Pons (tissue), 1 donor: ENCODE measurements at regions not wholly inside any gene's neighbourhood (a gene's known extent, or its start where the extent isn't known, plus 50 kb on each side); places are given as distances from the start of the nearest gene placed in this dataset.
"Not testable (repeated sequence)": the region's sequence is repeated elsewhere in the genome, so short reads cannot be mapped to it uniquely, and the experiment has no call there.

Experiments
- DNase-seq: peaks from one replicate; pipeline ENCODE4 v3.0.0-alpha.2; 2016; ENCODE audit warnings: low spot score

DNA sequence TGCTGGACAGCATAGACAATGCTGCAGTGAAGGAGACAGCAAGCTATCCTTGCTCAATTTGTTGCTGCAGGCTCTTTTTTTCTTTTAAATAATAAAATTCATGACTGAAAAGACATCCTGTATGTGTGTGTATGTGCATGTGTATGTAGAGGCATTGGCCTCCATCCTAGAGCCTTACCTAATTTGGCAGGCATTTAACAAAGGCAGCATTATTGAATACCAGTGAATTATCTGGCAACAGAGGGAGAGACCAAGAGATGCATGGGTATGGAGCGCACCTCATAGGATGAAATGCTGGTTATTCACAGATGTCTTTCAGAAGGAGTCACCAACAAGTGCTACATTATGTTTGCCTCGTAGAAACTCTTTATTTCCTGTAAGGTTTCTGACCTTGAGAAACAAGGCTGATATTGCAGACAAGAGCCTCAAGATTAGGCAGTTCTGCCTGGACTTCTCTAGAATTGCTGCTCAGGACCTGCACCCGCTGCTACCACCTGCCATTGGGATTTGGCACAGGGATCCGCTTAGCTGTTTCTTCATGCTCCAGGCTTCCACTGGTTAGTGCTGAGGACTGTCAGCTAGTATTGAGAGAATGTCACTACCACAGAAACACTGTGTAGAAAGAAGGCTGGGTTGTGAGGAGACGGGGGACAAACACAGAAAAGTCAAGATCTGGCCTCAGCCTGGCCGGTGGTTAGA, 247.7 kb upstream of the RFX3 start:
- DNase-seq, result no peak

- DNase-seq, result no peak
Measured at GRCh38 chr9:3769646-3770045, 243.8 kb upstream of the RFX3 start.

- no peak for DNase-seq
Measured at GRCh38 chr9:3768712-3769457, 243.1 kb upstream of the RFX3 start.

GRCh38 chr9:3768286-3768685, 242.5 kb upstream of the RFX3 start:
- no peak for DNase-seq

DNA sequence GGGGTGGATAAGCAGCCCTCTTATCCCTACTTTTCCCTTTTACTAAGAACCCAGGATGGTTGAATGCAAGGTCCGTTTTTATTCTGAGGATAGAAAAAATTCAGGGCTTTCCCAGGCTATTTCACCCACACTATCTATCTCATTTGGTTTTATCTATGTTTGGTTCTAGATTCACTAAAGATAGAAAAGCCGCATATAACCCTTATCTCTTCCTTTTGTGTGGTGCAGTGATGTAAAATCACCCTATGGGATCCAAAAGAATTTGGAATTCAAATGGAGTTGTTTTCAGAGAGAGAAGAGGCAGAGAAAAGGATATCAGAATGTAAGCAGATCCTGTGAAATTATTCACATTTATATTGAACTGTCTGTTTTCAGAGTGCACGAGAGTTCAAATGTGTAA, 236.3 kb upstream of the RFX3 start:
- DNase-seq, result no peak

DNA sequence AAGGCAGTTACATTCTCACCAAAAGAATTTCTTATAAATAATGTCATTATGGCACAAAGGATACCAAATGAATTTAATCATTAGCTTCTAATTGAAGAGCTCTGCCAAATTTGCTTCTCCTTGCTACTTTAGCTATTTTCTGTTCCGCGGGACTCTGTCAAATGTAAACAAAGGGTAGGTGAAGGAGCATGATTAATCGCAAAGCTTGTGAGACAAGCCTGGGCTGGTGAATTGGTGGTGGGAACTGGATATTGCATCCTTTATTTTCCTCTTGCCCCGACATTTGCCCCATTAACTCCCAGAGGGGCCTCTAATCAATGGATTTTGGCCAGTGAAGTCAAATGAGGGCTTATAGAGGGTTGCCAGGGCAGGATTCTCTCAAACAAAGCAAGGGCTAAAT, 234.2 kb upstream of the RFX3 start:
- DNase-seq, result no peak

DNA sequence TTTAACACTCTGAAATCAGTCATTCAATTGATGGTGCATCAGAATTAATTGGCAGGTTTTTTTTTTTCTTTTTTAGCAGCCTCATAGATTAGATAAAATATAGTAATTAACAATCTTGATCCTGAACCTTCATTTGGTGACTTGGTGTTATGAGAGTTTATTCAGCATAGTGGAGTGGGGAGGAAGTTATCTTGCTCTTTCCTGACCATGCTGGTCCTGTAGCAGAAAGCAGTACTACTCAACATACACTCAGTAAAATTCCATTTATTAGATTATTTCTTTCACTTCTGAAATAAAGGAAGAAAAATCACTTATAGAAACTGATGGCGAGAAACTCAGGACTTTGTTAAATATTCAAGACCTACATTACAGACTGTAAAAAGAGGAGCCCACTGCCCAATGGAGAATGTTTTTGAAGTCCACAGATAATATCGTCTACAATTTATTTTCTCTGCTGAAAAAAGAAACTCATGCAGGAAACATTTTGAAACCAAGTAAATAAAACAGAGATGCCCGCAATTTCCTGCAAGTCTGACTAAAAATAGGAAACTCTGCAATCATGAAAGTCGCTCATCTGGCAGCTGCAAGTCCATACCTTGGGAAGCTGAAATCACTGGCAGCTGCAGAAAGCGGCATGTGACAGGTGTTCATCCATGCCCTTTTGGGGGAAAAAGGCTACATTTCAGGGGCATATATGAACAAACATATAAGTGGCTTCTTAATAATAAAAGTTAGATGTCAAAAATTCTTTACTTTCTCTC, 233.2 kb upstream of the RFX3 start:
- DNase-seq, result no peak

- DNase-seq, result no peak
Measured at GRCh38 chr9:3756071-3756470, 230.3 kb upstream of the RFX3 start.

DNA sequence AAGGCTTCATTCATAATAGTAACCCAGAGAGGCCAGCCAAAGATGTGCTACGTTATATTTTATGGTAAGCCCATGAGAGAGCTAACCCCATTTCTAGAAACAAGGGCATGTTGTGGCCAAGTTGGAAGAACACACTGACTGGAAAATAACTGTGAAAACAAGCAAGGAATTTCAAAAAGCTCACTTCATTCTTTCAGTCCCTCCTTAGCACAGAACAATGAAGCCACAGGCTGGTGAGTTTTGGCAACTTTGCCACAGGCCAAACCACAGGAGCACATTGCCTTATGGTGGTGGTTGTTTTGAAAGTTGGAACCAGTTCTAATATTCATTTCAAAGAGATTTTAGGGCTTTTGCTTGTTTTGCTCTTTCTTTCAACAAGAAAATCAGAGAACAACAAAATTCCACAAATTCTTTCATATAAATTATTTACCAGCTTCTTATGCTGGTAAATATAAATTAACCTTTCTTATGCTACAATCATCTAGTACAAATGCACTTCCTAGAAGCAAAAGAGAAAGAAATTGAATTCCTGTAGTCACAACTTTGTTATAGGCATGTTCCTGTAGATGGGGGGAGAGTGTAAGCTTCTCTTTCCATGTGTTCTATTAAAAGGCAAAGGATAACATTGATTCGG, 225.4 kb upstream of the RFX3 start:
- peak; percentile 28 for DNase-seq

DNA sequence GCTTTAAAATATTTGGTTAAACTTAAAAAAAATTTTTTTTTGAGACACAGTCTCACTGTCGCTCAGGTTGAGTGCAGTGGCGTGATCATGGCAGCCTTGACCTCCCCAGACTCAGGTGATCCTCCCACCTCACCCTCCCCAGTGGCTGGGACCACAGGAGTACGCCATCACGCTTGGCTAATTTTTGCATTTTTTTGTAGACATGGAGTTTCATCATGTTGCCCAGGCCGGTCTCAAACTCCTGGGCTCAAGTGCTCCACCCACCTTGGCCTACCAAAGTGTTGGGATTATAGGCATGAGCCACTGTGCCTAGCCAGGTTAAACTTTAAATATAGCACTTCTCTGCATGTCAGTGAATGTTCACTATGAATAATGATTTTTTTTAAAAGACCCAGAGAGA, 224.5 kb upstream of the RFX3 start:
- no peak for DNase-seq

GRCh38 chr9:3746296-3747275, 220.8 kb upstream of the RFX3 start:
- DNase-seq, result no peak

DNA sequence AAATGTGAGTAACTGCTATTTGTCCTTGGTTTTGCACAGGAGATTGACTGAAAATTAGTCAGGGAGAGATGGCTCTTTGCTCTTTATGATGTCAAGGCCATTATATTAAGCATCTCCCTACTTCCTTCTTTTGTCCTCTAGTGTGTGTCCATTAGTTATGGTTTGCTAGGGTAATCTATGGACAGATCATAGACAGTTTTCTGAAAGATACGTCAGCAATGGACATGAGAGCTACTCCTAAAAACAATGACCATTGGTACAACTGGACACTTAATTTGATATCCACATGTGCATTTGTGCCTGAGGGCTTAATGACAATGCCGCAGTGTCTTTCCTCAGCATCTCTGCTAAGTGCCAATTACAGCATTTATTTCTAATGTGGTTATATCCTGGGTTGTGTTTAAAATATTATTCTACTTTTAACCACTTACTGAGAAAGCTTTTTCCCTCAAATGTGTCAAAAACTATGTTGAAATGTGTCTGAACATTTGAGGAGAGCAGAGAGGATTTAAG, 218.2 kb upstream of the RFX3 start:
- no peak for DNase-seq

DNA sequence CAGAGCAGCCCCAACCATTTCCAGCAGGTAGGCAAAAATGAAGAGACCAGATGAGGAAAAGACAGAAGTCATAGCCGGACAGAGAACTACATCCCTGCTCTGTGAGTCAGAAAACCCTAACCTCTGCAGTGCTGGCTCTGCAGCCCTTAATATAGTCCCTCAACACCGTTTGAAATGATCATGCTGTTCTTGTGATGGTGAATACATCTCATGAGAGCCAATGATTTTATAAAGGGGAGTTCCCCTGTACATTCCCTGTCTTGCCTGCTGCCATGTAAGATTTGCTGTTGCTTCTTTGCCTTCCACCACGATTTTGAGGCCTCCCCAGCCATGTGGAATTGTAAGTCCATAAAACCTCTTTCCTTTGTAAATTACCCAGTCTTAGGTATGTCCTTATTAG, 216.8 kb upstream of the RFX3 start:
- no peak for DNase-seq

GRCh38 chr9:3741729-3742128, 215.9 kb upstream of the RFX3 start:
- DNase-seq, result no peak

- DNase-seq, result no peak
Measured at GRCh38 chr9:3740690-3741419, 215.1 kb upstream of the RFX3 start.

GRCh38 chr9:3736161-3736560, 210.4 kb upstream of the RFX3 start:
- no peak for DNase-seq

GRCh38 chr9:3735251-3735650, 209.4 kb upstream of the RFX3 start:
- no peak for DNase-seq

GRCh38 chr9:3733527-3734262, 207.9 kb upstream of the RFX3 start:
- not testable (repeated sequence) for DNase-seq

DNA sequence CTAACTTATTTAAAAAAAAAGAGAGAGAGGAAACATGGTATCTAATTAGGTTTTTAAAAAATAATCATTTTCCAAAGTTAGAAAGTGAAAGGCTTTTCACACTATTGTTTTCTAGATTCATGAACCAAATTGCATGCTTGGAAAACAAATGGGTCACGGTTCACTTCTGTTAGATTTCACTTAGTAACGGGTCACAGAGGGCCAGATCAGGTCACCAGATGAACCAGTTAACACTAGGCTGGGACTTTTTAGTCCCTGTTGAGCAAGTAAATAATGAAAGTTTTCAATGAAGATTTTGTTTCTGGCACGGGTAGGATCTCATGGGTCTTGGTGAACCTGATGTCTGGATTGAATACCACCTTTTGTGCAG, 207.2 kb upstream of the RFX3 start:
- DNase-seq, result no peak
